COLO829 (cell line): ENCODE measurements at regions not wholly inside any gene's neighbourhood (a gene's known extent, or its start where the extent isn't known, plus 50 kb on each side); places are given as distances from the start of the nearest gene placed in this dataset.
"Not testable (repeated sequence)": the region's sequence is repeated elsewhere in the genome, so short reads cannot be mapped to it uniquely, and the experiment has no call there.

ENCODE experiments used
- DNase-seq: peaks from one replicate; pipeline ENCODE4 v3.0.0; 2012; ENCODE audit warnings: low spot score

DNA sequence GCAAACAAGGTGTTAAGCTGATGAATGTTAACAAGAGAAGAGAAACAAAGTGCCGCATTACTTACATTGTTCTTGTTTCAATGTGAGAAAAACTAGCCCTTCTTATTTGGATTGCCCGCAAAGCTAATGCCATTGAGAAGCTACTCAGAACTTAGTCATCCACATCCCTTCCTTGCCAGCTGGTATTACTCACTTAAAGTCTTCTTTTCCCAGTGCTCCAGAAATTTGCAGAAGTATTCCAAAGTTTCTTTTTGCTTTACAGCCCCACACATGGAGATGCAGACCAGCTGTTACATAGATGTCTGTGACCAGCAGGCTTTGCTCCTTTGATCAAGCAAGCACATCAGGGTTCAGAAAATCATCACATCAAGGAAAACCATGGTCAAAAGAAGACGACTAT is 529.0 kb downstream of the TBC1D32 start:
- no peak for DNase-seq

DNA sequence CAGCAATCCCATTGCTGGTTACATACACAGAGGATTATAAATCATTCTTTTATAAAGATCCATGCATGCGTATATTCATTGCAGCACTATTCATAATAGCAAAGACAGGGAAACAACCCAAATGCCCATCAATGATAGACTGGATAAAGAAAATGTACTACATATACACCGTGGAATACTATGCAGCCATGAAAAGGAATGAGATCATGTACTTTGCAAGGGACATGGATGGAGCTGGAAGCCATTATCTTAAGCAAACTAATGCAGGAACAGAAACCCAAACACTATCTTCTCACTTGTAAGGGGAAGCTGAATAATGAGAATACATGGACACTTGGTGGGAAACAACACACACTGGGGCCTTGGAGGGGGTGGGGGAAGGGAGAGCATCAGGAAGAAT is 529.7 kb downstream of the TBC1D32 start:
- DNase-seq = no peak

DNA sequence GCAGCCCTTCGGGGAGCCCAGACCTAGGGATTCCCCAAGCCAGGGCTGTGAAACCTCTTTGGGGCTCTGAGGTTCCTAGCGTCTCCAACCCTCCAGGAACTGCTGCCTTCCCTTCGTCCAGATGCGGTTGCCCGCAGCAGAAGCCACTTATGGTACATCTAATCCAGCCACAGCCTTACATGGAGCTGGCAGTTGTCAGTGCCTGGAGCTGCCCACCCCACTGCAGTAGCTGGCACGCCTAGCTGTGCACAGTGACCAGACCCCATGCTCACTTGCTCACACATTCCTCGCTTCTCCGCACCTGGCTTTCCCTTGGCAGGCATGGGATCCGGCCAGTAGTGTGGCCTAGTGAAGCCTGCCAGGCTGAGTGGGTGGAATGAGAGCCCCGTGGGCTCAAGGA is 547.6 kb downstream of the TBC1D32 start:
- no peak for DNase-seq

DNA sequence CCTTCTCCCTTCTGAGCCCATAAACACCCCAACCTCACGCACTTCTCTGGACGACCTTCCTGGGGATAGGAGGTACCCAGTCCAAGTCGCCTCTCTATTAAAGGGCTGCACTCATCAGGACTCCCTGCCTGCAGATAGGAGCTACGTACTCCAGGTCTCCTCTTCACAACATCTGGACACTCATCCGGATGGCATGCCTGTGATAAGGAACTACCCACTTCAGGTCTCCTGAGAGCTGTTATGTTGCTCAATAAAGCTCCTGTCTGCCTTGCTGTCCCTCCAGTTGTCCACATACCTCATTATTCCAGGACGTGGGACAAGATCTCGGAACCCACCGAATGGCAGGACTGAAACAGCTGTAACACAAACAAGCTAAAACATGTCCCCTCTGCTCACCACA is 548.0 kb downstream of the TBC1D32 start:
- DNase-seq = no peak

DNA sequence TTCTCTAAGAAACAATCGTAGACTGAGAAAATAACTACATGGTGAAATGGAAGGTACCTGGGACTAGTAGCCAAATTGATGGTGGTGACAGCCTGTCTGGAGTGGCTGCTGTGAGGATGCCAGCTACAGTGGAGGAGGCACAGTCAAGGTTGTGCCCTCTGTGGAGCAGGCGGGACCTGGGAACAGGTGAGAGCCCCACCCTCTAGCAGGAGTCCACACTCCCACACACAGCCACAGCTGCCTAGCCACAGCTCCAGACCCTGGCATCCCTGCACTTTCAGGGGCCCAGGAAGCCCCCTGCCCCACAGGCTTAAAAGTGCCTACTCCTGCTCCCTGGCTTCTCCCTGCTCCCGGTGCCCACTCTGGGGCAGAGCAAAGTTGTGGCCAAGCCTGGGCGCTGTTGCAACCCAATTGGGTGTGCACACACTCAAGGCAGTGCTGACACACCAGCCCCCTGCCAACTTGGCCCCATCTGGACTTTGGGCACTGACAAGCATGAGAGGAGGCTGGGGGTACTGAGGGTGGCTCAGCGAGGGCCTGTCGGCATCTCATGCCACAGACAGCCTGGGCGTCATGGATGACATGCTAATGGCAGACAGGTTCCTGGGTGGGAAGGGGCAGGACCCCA is 548.7 kb downstream of the TBC1D32 start:
- DNase-seq = no peak

DNA sequence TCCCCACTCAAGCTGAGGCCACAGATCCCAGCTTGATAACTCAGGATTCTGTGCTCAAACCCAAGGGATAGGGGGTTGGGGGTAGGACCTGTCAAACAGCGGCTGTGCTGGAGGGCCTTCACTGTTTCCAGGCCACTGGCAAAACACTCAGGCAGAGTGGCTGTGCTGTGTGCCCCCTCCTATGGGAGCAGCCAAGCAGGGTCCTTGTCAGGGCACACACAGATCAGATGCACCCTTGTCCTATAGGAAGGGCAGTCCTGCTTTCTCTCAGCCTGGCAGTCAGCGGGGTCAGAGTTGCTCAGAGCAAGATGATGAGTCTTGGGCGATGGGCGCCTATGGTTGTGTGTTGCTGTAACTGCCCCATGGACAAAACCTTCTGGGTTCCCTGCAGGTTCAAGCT is 554.8 kb downstream of the TBC1D32 start:
- no peak for DNase-seq

DNA sequence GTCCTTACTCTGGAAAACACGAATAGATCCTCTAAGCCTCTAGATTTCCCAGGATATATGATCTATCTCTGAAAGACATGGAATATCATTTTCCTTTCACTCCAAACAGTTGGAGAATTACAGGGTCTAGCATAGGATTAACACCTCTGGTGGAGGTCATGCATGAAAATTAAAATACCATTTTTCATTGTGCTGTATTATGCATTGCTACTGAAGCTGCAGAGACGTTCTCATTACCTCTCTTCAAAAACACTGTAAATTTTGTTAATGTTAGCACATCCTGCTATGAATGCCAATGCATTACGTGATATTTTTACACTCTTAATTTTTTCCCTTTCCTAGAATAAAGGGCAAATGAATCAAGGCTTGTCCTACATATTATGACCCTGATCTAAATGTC is 558.6 kb downstream of the TBC1D32 start:
- no peak for DNase-seq

DNA sequence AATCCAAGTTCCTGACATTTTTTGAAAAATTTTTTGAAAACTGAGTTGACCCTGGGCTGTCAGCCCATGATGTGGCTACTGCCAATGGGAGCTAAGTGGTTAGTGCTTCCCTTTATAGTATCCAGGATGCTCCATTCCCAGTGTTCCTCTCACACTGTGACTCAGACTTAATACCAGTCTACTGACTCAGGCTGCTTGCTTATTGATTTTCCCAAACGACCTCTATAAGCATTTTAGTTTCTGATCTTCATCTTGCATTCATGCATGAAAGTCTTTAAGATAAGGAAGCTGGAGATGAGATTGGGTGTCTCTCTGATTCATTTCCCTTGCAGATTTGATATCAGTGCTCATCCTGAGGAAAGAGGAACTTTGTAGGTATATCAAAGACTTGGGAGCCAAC is 560.0 kb downstream of the TBC1D32 start:
- DNase-seq = no peak

DNA sequence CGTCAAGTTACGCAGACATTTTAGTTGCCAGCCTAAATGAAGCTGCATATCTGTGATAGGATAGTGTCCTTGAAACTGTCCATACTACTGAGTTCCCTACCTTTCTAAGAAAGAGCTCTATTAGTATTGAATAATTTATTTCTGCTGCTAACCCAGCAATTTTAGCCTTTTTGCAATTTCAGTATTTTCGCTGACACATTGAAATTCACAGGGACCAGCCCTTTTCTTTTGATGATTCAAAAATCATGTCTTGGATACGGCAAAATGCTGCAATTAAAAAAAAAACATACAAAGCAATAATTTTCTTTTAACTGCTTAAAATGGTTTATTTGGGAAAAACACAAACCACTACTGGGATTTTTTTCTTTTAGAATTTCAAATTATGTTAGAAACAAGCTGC is 563.3 kb downstream of the TBC1D32 start:
- DNase-seq = no peak

DNA sequence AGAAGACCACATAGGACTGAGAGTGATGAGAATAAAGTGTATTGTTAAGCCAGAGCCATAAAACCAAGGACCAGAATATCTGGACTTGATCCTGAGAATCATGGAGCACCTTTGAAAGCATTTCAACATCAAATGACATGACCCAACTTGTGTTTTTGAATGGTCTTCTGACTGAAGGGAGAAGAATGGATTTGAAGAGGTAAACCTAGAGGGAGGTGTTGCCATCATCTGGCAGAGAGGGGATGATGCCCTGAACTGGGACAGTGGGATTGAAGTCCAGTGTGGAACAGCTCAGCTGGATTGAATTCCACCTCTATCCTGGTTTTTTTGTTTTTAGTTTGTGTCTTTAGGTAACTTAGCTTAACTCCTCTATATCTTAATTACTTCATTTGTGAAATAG is 570.0 kb downstream of the TBC1D32 start:
- DNase-seq = no peak

DNA sequence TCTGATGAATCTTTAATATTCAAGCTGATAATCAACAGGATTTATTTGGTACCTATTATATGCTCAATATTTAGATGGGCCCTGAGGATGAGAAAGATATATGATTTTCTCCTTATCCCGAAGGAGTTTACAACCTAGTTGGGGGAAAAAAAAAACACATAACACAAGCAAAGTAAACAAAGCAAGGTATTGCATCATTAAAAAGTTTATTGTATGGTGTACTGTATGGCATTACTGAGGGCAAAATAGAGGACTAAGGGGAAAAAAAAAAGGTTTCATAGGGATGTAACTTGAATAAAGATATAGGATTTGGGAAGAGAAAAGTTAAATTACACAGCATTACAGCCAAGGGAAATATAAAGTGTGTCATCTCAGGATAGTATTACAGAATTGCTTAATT is 574.7 kb downstream of the TBC1D32 start:
- no peak for DNase-seq

DNA sequence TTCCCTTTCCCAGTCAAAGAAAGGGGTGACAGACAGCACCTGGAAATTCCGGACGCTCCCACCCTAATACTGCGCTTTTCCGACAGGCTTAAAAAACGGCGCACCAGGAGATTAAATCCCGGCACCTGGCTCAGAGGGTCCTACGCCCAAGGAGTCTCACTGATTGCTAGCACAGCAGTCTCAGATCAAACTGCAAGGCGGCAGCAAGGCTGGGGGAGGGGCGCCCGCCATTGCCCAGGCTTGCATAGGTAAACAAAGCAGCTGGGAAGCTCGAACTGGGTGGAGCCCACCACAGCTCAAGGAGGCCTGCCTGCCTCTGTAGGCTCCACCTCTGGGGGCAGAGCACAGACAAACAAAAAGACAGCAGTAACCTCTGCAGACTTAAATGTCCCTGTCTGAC is 585.7 kb downstream of the TBC1D32 start:
- not testable (repeated sequence) for DNase-seq

DNA sequence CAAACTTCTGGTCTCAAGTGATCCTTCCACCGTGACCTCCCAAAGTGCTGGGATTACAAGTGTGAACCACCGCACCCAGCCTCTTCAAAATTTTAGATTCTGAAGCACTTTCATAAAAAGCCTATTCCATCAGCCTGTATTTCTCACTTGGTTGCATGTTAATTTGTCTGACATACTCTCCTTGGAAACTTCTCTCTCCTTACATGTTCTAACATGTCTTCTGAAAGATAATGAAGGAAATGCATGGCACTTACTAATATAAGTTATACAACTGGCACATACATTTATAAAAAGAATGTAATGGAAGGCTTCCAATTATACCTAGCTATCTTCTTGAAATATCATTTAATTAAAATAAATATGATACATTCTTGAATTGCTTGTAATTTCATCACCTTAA is 597.5 kb downstream of the TBC1D32 start:
- no peak for DNase-seq

DNA sequence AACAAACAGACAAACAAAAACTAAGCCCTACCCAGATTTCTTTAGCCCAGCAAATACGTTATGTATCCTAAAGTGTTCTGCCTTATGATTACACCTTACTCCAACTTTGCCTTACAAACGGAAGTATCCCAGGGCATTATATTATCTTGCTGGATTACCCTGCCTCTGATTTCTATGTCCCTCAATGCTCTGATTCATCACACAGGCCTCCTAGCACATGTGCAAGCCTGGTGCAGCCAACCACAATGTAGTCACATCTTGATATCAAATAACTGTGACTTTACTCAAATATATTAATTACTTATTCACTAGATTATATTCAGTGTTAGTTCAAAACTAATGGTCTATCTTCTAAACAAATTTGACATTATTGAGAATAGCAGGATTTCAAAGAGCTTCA is 598.6 kb downstream of the TBC1D32 start:
- no peak for DNase-seq

DNA sequence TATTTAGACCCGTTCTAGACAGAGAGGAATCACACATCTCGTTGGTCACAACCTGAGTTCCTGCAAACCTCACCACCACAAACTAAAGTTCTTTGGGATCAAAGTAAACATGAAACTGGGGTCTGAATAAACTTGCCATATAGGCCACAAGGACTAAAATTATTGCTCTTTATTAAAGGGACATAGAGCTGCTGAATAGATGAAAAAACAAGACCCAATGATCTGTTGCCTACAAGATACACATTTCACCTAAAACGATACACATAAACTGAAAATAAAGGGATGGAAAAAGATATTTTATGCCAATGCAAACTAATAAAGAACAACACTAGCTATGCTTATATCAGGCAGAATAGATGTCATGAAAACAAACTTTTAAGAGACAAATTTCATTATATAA is 623.0 kb downstream of the TBC1D32 start:
- no peak for DNase-seq

DNA sequence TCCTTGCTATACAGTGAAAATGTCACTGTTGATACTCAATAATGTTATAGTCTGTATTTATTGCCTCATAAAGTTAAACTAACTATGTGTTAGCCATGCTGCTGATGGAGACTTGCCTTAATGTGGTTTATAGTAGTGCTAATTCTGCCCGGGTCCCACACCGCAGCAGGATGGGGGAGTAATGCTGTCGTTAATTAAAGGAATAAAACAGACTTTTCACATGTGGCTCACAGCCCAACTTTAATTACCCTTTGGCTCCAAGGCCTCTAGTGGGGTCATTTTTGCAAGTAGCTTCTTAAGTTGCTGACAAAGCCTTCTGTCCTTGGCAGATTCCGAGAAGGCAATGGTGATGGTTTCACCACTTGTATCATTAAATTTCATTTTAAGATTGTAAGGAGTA is 634.3 kb downstream of the TBC1D32 start:
- no peak for DNase-seq

DNA sequence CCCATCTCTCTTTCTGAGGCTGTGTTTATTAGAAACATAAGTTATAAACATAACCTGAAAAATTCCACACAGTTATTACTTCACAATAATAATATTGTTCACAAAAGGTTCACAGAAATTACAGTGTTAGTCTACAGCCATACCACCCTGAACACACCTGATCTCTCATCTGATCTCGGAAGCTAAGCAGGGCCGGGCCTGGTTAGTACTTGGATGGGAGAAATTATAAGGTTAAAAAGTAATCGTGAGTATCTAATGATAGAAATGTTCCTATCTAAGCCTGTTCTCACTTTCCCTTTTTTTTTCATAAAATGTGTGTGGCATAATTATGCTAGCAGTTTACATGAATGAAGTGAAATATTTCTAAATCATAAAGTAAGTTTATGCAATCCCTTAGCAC is 647.8 kb downstream of the TBC1D32 start:
- no peak for DNase-seq

DNA sequence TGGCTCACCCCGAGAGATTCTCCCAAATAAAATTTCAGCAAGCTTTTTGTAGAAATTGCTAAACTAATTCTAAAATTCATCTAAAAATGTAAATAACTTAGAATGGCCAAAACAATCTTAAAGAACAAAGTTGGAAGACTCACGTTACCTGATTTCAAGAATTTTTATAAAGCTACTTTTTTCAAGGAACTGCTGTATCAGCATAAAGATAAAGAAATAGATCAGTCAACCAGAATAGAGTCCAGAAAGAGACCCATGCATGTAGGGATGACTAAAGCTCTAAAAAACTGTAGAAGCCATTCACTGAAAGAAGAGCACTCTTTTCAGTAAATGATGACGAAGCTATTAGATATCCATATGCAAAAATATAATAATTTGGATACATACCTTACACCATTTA is 652.1 kb downstream of the TBC1D32 start:
- DNase-seq = no peak

DNA sequence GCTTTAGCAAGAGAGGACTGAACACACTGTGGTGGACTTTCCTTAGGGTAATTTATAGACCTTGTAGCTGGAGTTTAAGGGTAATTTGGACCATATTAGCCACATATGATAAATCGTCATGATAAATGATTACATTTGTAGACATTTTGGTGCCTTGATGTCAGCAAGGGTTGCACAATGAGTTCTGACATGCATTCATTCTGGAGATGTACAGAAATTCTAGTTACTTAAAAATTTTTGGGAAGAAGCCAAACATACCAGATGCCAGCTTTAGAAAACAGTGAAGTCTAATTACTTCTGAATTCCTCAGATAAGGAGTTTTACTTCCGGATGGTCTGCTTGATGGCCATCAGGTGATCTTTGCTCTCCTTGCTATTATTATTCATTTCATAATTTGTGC is 653.1 kb downstream of the TBC1D32 start:
- DNase-seq = no peak

DNA sequence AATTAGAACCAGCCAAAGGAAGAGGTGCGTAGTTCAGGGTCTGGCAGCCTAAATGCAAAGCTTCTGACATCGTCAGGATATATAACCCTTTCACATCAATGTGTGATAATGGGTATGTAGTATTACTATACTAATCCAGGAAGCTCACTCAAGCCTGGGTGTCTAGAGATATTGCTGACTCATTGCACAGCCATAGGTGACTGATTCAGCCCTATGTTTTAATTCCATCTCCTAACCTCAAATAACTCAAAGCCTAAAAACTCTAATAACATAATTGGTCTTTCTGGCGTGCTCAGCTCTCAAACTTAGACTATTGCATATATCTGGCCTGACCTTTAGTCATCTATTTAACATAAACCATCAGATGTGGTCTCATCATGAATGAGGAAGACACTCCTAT is 658.4 kb downstream of the TBC1D32 start:
- DNase-seq = no peak

DNA sequence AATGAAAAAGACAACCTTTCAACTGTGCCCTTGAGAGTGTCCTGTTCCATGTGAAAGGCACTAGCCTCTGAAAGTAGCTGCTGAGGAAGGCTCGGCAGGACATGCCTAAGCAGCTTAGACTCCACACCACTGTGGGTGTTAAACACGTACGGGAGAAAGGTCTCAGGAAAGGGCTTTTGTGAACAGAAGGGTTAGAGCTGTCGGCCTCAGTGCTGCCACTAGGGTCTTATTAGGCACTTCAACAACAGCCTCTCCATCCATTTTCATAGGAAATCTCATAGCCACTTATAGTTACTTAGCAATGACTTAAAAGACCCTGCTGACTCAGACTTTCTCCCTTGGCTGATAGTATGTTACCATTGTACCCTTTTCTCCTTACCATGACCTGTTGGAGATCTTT is 662.8 kb downstream of the TBC1D32 start:
- DNase-seq = no peak

DNA sequence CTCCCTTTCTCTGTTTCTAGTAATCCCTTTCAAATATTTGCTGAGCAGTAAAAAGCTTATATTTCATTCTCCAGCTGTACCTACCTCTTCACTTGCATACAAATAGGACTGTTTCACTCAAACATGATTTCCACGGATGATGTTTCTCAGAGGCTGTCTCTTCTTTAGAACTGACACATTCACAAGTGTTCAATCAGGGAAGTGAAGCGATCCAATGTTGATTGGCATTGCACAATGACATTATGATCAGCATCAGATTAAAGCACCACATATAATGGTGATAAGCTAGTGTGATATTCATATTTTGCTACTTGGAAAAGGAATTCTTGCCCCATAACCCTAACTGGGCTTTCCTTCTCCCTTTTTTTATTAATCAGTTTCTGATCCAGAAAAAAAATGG is 681.8 kb downstream of the TBC1D32 start:
- no peak for DNase-seq

DNA sequence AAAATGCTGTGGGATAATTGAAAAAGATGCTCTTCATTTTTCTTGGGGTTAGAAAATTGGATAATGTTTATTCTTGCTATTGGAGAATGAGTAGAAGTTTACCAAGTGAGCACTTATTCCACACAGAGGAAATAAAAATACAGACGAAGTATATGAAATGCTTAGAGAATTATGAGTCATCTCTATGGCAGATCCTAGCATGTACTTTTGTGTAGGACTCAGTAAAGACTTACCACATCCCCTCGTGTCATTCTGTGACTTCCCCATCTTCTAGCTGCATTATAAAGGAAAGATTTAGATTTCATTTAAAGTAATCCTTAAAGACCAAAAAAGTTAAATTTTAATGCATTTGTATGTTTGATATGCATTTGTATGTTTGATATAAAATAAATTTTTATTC is 685.6 kb downstream of the TBC1D32 start:
- DNase-seq = no peak

DNA sequence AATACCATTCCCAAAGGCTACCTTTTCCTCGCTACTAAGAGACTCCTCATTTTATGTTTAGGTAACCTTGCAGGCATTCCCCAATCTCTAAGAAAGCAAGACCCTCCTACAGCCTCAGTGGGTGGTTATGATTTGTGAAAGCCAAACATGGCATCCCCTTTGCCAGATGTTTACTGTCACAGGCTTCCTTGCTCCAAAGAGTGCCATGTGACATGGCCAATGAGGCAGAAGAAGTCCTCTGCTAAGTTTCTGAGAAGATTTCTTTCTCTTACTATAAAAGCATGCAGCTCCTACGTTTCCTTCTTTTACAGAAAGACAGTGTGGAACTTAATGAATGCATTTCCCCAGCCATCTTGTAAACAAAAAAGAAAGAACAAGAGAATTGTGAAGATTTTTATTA is 688.2 kb downstream of the TBC1D32 start:
- DNase-seq = no peak

DNA sequence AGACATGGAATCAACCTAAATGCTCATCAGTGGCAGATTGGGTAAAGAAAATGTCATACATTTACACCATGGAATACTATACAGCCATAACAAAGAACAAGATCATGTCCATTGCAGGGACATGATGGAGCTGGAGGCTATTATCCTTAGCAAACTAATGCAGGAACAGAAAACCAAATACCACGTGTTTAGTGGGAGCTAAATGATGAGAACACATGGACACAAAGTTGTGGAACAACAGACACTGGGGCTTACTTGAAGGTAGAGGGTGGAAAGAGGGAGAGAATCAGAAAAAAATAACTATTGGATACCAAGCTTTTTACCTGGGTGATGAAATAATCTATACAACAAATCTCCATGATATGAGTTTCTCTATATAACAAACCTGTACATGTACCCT is 701.3 kb downstream of the TBC1D32 start:
- DNase-seq = no peak
